ENCODE measurements at regions not wholly inside any gene's neighbourhood (a gene's known extent, or its start where the extent isn't known, plus 50 kb on each side); places are given as distances from the start of the nearest gene placed in this dataset.

DNA sequence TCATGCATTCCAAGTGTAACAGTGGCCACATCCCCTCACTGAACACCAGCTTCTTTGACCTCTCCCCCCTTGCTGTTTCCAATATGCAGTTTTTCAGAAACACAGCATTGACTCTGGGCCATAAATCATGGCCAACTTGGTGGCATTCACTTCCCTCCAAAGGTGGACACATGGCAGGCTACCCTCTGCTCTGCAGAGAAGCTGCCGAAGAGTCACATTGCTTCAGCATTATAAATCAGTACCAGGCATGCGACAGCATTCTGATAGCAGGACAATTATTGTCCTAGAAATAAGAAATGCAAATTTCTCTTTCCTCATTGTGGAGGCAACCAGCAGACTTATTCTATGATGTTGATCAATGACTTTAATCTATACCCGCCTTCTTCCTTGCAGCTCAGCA lies 475.4 kb upstream of the GHITM start:
- TF ChIP-seq CTCF (IDR thresholded peaks at IDR 0.05; ENCODE audit: low read length): no peak
- no peak for TF ChIP-seq EZH2 (IDR thresholded peaks at IDR 0.05; ENCODE audit: borderline replicate concordance, low read length)

All from OCI-LY1 (cell line).